GM12891 (cell line): ENCODE measurements at regions not wholly inside any gene's neighbourhood (a gene's known extent, or its start where the extent isn't known, plus 50 kb on each side); places are given as distances from the start of the nearest gene placed in this dataset.

Experiments used
- DNase-seq: peaks from one replicate; pipeline ENCODE4 v3.0.0; 2011; ENCODE audit warnings: low spot score; ENCODE audit not compliant: insufficient read length
- FAIRE-seq: peaks from 2 replicates; lab custom pipeline; 2011; peaks lifted over from hg19 to GRCh38; lab: Jason Lieb, UNC
- PAX5 ChIP-seq: IDR thresholded peaks from 2 replicates; pipeline ENCODE4 v1.6.1; 2011; ENCODE audit warnings: low read length, moderate library complexity, mild to moderate bottlenecking; ENCODE audit not compliant: insufficient read depth, severe bottlenecking
- POLR2A ChIP-seq: IDR thresholded peaks from 2 replicates; pipeline ENCODE4 v1.6.1; 2011; ENCODE audit warnings: low read depth, low read length, control low read depth
- POLR2AphosphoS5 ChIP-seq: IDR thresholded peaks from 2 replicates; pipeline ENCODE4 v1.6.1; 2011; ENCODE audit warnings: low read depth, low read length, control low read depth
- POU2F2 ChIP-seq: IDR thresholded peaks from 2 replicates; pipeline ENCODE4 v1.6.1; 2011; ENCODE audit warnings: low read depth, mild to moderate bottlenecking, control low read depth, low read length, moderate library complexity
- SPI1 ChIP-seq: IDR thresholded peaks from 2 replicates; pipeline ENCODE4 v1.6.1; 2011; ENCODE audit warnings: low read depth, low read length, control low read depth
- TAF1 ChIP-seq: IDR thresholded peaks from 2 replicates; pipeline ENCODE4 v1.6.1; 2011; ENCODE audit warnings: low read depth, low read length, control low read depth

DNA sequence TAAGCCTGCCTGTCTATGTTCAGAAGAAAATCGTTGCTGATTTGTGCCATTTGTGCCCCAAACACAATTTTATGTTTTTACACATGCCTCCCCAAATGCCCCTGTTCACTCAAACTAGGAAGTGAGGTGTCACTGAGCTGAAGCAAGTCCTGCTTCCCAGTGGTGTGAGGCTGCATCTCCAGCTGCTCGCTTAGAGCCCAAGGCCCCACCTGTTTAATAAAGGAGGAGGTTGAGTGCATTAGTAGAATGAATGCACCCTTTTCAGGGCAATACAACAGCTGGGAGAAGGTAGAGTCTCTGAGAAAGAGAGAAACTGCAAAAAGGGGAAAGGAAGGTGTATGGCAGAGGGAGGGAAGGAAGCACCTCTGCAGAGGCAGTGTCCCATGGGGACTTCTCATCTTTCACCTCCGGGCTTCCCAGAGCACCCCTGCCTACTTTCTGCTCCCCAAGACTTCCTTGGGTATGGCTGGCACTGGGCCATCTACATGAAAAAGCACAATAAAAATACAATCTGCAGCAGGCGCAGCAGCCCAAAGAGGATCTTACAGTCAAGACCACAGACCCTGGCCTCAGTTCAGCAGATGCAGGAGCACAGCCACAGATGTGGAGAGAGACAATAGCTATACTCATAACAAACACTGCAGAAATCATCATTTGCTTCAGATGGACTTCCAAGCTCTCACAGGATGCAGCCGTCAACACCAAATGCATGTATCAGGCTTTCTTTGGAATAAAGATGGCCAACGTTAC, 165.9 kb downstream of the POLR2M start:
- DNase-seq, result no peak
- FAIRE-seq, result no peak
- TF ChIP-seq PAX5 (no peak), POU2F2 (no peak), POLR2AphosphoS5 (no peak), POLR2A (no peak), SPI1 (no peak), TAF1 (no peak)

DNA sequence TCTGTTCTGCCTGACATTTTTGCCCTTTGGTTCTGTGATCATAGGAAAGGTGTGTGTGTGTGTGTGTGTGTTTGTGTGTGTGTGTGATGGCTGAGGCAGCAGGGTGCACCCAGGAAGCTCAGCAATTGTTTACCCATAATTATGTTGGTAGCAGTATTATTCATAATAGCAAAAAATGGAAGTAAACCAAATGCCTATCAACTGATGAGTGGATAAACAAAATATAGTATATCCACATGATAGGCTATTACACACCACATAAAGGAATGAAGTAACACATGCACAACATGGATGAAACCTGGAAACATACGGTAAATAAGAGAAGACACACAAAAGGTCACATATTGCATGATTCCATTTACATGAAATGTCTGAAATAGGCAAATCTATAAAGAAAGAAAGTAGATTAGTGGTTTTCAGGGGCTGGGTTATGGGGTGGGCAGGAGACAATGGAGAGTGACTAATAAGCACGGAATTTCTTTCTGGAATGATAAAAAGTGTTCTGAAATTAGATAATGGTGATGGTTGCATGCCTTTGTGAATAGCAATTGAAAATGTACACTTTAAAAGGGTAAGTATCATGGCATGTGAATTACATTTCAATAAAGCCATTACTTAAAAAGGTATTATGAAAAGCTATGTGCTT, 167.2 kb downstream of the POLR2M start:
- FAIRE-seq, result no peak
- no peak for DNase-seq
- TF ChIP-seq TAF1 (no peak), PAX5 (no peak), POLR2A (no peak), POLR2AphosphoS5 (no peak), SPI1 (no peak), POU2F2 (no peak)

DNA sequence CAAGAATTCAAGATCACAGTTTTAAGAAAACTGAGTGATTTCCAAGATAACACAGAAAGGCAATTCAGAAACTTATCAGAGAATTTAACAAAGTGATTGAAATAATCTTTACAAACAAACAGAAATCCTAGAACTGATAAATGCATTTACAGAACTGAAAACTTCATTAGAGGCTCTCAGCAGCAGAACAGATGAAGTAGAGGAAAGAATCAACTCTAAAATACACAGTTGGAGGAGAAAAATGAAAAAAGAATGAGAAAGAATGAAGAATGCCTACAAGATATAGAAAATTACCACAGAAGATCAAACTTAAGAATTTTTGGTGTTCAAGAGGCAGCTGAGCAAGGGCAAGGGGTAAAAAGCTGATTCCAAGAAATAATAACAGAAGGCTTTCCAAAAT, 168.8 kb downstream of the POLR2M start:
- FAIRE-seq, result no peak
- TF ChIP-seq PAX5, result no peak
- DNase-seq, result no peak

GRCh38 chr15:57878573-57878972, 172.1 kb downstream of the POLR2M start:
- FAIRE-seq (no peak), DNase-seq (no peak)

DNA sequence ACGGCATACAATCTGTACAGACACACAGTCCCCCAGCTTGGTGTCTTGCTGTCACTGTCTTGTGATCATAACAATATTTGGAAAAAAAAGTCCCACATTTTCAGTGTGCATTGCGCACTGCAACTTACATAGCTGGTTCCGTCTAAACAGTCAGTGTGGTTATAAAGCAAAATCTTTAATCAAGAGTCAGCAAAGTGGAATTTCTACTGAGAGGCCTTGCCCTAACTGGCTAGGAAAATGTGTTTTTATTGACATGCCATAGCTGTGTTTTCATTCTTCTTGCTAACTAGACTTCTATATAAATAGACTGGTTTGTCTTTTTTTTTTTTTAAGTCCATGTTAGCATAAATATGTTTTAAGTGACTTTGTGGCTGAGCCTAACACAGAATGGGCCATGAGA, 174.8 kb downstream of the POLR2M start:
- FAIRE-seq, result no peak
- DNase-seq, result no peak
- no peak for TF ChIP-seq SPI1
- no peak for TF ChIP-seq POLR2A
- no peak for TF ChIP-seq TAF1
- TF ChIP-seq POU2F2, result no peak
- no peak for TF ChIP-seq POLR2AphosphoS5
- TF ChIP-seq PAX5, result no peak

More at GRCh38 chr15:57878573-57878972, 172.1 kb downstream of the POLR2M start:
- no peak for TF ChIP-seq TAF1
- TF ChIP-seq POU2F2, result no peak
- no peak for TF ChIP-seq PAX5
- no peak for TF ChIP-seq POLR2A
- no peak for TF ChIP-seq SPI1
- TF ChIP-seq POLR2AphosphoS5, result no peak

DNA sequence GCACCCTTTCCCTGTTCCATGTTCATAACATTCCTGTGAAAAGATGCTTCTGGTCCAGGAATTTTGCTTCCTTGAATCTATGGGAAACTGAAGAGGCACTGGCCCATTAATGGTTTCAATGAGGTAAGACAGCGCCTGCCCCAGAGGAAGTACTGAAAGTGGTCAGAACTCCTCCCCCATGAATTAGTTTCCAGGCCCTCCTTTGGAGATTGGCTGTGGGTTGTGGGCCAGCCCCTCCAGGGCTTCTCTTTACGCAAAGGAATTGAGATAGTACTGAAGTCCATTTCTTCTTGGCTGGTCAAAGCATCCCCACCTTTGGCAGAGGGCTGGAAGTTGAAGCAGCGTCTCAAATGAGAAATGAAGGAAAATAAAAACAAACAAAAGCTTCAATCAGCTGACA, 175.5 kb downstream of the POLR2M start:
- TF ChIP-seq POLR2A, result no peak
- TF ChIP-seq SPI1, result no peak
- no peak for TF ChIP-seq POLR2AphosphoS5
- TF ChIP-seq POU2F2, result no peak
- no peak for TF ChIP-seq PAX5
- TF ChIP-seq TAF1, result no peak
- no peak for DNase-seq
- no peak for FAIRE-seq

- TF ChIP-seq PAX5 (no peak), POLR2A (no peak), POU2F2 (no peak), SPI1 (no peak), POLR2AphosphoS5 (no peak), TAF1 (no peak)
- no peak for FAIRE-seq
- no peak for DNase-seq
Observed at GRCh38 chr15:57883701-57884100, 177.2 kb downstream of the POLR2M start.

- no peak for DNase-seq
- no peak for FAIRE-seq
- TF ChIP-seq PAX5, result no peak
- TF ChIP-seq TAF1, result no peak
- no peak for TF ChIP-seq POU2F2
Observed at GRCh38 chr15:57884936-57885335, 178.4 kb downstream of the POLR2M start.

DNA sequence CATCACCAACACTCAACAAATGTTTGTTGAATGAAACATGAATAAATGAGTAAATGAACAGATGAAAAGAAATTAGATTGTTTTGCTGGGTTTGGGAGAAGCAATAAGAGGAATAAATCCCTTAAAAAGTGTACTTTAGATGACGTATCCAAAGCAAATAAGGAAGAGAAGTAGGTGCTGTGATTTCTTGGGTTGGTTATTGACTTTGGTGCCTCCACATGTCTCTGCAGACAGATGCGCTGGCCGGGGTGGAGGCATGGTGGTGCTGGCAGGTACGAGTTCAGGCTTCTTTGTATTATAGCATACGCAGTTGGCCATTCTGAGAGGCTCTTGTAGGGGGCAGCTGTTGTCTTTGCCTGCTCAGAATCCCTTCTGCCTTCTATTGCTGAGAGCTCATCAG, 178.9 kb downstream of the POLR2M start:
- FAIRE-seq (no peak), DNase-seq (no peak)
- TF ChIP-seq PAX5 (no peak), SPI1 (no peak), POU2F2 (no peak), POLR2AphosphoS5 (no peak), POLR2A (no peak), TAF1 (no peak)

GRCh38 chr15:57887825-57888224, 177.7 kb downstream of the ALDH1A2 start:
- FAIRE-seq (no peak), DNase-seq (no peak)
- TF ChIP-seq POLR2A (no peak), PAX5 (no peak), POU2F2 (no peak), SPI1 (no peak), TAF1 (no peak), POLR2AphosphoS5 (no peak)
